Neural progenitor cell (in vitro differentiated cells): ENCODE measurements at regions not wholly inside any gene's neighbourhood (a gene's known extent, or its start where the extent isn't known, plus 50 kb on each side); places are given as distances from the start of the nearest gene placed in this dataset.

Experiments used
- DNase-seq: peaks from one replicate; pipeline ENCODE4 v3.0.0-alpha.2; 2016; ENCODE audit warnings: low spot score
- H2AFZ ChIP-seq: fragments of 200-600 bp; sonication (generic); replicated peaks from 2 replicates; pipeline ENCODE4 v1.6.1; 2016; ENCODE audit warnings: antibody characterized with exemption
- H3F3A ChIP-seq: fragments of 200-600 bp; sonication (generic); 2 replicates; pipeline ENCODE4 v1.6.1; 2016; ENCODE audit warnings: antibody characterized with exemption, low read depth
- H3K27ac ChIP-seq: fragments of 200-600 bp; sonication (generic); 2 replicates; pipeline ENCODE4 v1.5.1; 2016; ENCODE audit warnings: mild to moderate bottlenecking
- H3K27me3 ChIP-seq: fragments of 200-600 bp; sonication (generic); 2 replicates; pipeline ENCODE4 v1.6.1; 2016; ENCODE audit warnings: mild to moderate bottlenecking, moderate library complexity
- H3K36me3 ChIP-seq: fragments of 200-600 bp; sonication (generic); 2 replicates; pipeline ENCODE4 v1.5.1; 2016
- H3K4me1 ChIP-seq: fragments of 200-600 bp; sonication (generic); 2 replicates; pipeline ENCODE4 v1.6.1; 2016; ENCODE audit warnings: mixed run types
- H3K4me2 ChIP-seq: fragments of 200-600 bp; sonication (generic); 2 replicates; pipeline ENCODE4 v1.6.1; 2016
- H3K4me3 ChIP-seq: fragments of 200-600 bp; sonication (generic); 2 replicates; pipeline ENCODE4 v1.5.1; 2016
- H3K79me2 ChIP-seq: fragments of 200-600 bp; sonication (generic); 2 replicates; pipeline ENCODE4 v1.6.1; 2016; ENCODE audit warnings: low read depth
- H3K9ac ChIP-seq: fragments of 200-600 bp; sonication (generic); 2 replicates; pipeline ENCODE4 v1.6.1; 2016
- H3K9me3 ChIP-seq: fragments of 200-600 bp; sonication (generic); 2 replicates; pipeline ENCODE4 v1.5.1; 2016; ENCODE audit warnings: low read depth
- H4K20me1 ChIP-seq: fragments of 200-600 bp; sonication (generic); 2 replicates; pipeline ENCODE4 v1.6.1; 2016; ENCODE audit warnings: low read depth
- H3K27ac Mint-ChIP-seq: 3 replicates; pipeline ENCODE4 v1.8.0; 2021; ENCODE audit warnings: mixed read lengths
- H3K27me3 Mint-ChIP-seq: 2 replicates; pipeline ENCODE4 v1.8.0; 2022; ENCODE audit warnings: low read depth, mild to moderate bottlenecking, inconsistent platforms, moderate library complexity, mixed read lengths; ENCODE audit not compliant: insufficient read depth
- H3K36me3 Mint-ChIP-seq: 3 replicates; pipeline ENCODE4 v1.8.0; 2021; ENCODE audit warnings: mixed read lengths
- H3K4me1 Mint-ChIP-seq: 3 replicates; pipeline ENCODE4 v1.8.0; 2021; ENCODE audit warnings: mixed read lengths
- H3K4me3 Mint-ChIP-seq: 3 replicates; pipeline ENCODE4 v1.8.0; 2021; ENCODE audit warnings: mild to moderate bottlenecking, moderate library complexity, mixed read lengths
- H3K9me3 Mint-ChIP-seq: 3 replicates; pipeline ENCODE4 v1.8.0; 2020; ENCODE audit warnings: mixed read lengths
- EZH2 ChIP-seq: fragments of 200-600 bp; sonication (generic); IDR thresholded peaks from 2 replicates; pipeline ENCODE4 v1.6.1; 2017; ENCODE audit warnings: antibody characterized with exemption, mild to moderate bottlenecking, moderate library complexity
- EZH2phosphoT487 ChIP-seq: fragments of 200-600 bp; sonication (generic); IDR thresholded peaks from 2 replicates; pipeline ENCODE4 v1.6.1; 2017; ENCODE audit warnings: antibody characterized with exemption
- TF ChIP-seq, protein P1 (sequence below): fragments of 200-600 bp; sonication (generic); IDR thresholded peaks from 2 replicates; pipeline ENCODE4 v1.5.1; 2017; ENCODE audit warnings: antibody characterized with exemption, mild to moderate bottlenecking

- Histone ChIP-seq H3K27me3 (no peaks in the 10 kb centered on the region), H2AFZ (no peak overlapping the region), H3F3A (no peaks in the 10 kb centered on the region), H3K79me2 (no peaks in the 10 kb centered on the region), H3K27ac (no peak overlapping the region), H3K4me2 (no peak overlapping the region), H3K4me1 (no peaks in the 10 kb centered on the region), H3K9me3 (no peaks in the 10 kb centered on the region), H3K4me3 (no peak overlapping the region), H3K36me3 (no peaks in the 10 kb centered on the region), H3K9ac (no peak overlapping the region), H4K20me1 (no peaks in the 10 kb centered on the region)
- peaks cover 2% of the 10 kb centered on the region for H3K27me3 Mint-ChIP-seq
- peaks cover 2% of the 10 kb centered on the region for H3K4me1 Mint-ChIP-seq
- H3K27ac Mint-ChIP-seq, result no peak overlapping the region
- H3K9me3 Mint-ChIP-seq, result no peaks in the 10 kb centered on the region
- no peak overlapping the region for H3K4me3 Mint-ChIP-seq
- no peaks in the 10 kb centered on the region for H3K36me3 Mint-ChIP-seq
- DNase-seq, result no peak
- TF ChIP-seq EZH2phosphoT487 (no peak), EZH2 (no peak)
- TF ChIP-seq, protein P1, sequence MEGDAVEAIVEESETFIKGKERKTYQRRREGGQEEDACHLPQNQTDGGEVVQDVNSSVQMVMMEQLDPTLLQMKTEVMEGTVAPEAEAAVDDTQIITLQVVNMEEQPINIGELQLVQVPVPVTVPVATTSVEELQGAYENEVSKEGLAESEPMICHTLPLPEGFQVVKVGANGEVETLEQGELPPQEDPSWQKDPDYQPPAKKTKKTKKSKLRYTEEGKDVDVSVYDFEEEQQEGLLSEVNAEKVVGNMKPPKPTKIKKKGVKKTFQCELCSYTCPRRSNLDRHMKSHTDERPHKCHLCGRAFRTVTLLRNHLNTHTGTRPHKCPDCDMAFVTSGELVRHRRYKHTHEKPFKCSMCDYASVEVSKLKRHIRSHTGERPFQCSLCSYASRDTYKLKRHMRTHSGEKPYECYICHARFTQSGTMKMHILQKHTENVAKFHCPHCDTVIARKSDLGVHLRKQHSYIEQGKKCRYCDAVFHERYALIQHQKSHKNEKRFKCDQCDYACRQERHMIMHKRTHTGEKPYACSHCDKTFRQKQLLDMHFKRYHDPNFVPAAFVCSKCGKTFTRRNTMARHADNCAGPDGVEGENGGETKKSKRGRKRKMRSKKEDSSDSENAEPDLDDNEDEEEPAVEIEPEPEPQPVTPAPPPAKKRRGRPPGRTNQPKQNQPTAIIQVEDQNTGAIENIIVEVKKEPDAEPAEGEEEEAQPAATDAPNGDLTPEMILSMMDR, result no peak
These were observed 318.0 kb downstream of the GPAM start for GRCh38 chr10:111865550-111865949.

DNA sequence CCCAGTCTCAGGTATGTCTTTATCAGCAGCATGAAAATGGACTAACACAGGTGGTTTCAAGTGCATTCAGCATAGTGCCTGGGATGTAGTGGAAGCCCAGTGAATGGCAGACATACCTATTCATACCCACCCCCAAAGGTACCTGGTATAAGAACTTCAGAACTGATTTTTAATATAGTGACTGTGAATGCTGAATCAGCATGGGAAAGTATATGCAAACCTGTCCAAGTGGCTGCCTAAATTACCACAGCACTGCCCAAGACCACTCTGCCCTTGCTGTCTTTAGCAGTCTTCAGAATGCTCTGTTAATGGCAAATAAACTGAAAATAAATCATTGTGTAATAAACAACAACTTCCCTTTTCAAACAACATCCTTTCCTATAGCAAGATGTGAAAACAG, 312.1 kb downstream of the GPAM start:
- no peaks in the 10 kb centered on the region for H3F3A ChIP-seq
- H3K27ac Mint-ChIP-seq, result no peak overlapping the region
- H2AFZ ChIP-seq, result no peak overlapping the region
- peaks cover 2% of the 10 kb centered on the region for H3K9me3 Mint-ChIP-seq
- no peak overlapping the region for H3K4me3 ChIP-seq
- no peaks in the 10 kb centered on the region for H3K36me3 ChIP-seq
- TF ChIP-seq EZH2phosphoT487 (no peak), EZH2 (no peak)
- TF ChIP-seq, protein P1, result no peak
- peaks cover 3% of the 10 kb centered on the region for H3K27me3 Mint-ChIP-seq
- no peaks in the 10 kb centered on the region for H3K9me3 ChIP-seq
- H3K4me1 Mint-ChIP-seq, result no peaks in the 10 kb centered on the region
- no peaks in the 10 kb centered on the region for H4K20me1 ChIP-seq
- H3K9ac ChIP-seq, result no peak overlapping the region
- no peaks in the 10 kb centered on the region for H3K27me3 ChIP-seq
- no peaks in the 10 kb centered on the region for H3K4me1 ChIP-seq
- H3K4me3 Mint-ChIP-seq, result no peak overlapping the region
- H3K27ac ChIP-seq, result no peak overlapping the region
- H3K79me2 ChIP-seq, result no peaks in the 10 kb centered on the region
- DNase-seq, result no peak
- H3K4me2 ChIP-seq, result no peak overlapping the region
- no peaks in the 10 kb centered on the region for H3K36me3 Mint-ChIP-seq

GRCh38 chr10:111872591-111872990, 311.0 kb downstream of the GPAM start:
- Histone ChIP-seq H3F3A (no peaks in the 10 kb centered on the region), H3K27me3 (no peaks in the 10 kb centered on the region), H3K4me2 (no peak overlapping the region), H3K4me1 (no peaks in the 10 kb centered on the region), H3K9ac (no peak overlapping the region), H3K36me3 (no peaks in the 10 kb centered on the region), H2AFZ (no peak overlapping the region), H3K79me2 (no peaks in the 10 kb centered on the region), H4K20me1 (no peaks in the 10 kb centered on the region), H3K9me3 (no peaks in the 10 kb centered on the region), H3K27ac (no peak overlapping the region), H3K4me3 (no peak overlapping the region)
- TF ChIP-seq, protein P1, result no peak
- TF ChIP-seq EZH2, result no peak
- no peak for TF ChIP-seq EZH2phosphoT487
- no peaks in the 10 kb centered on the region for H3K36me3 Mint-ChIP-seq
- no peak overlapping the region for H3K4me3 Mint-ChIP-seq
- no peaks in the 10 kb centered on the region for H3K4me1 Mint-ChIP-seq
- no peak for DNase-seq
- peaks cover 3% of the 10 kb centered on the region for H3K27me3 Mint-ChIP-seq
- H3K9me3 Mint-ChIP-seq, result peaks cover 2% of the 10 kb centered on the region
- no peak overlapping the region for H3K27ac Mint-ChIP-seq
